ENCODE measurements at regions not wholly inside any gene's neighbourhood (a gene's known extent, or its start where the extent isn't known, plus 50 kb on each side); places are given as distances from the start of the nearest gene placed in this dataset.

DNA sequence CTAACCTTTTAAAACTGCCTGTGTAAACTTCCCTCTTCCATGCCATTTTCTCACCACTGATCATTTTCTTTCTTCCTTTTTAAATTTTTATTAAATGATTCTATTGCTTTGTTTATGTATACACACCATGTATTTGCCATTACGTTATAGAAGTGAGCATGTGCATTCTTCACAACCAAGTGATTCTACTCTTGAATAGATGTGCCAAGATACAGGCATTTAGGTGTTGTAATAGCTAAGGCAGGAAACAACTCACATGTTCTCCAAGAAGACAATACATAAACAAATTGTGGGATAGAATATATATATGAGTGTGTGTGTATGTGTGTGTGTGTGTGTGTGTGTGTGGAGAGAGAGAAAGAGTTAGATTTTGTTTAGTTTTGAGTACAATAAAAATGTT lies 202.6 kb upstream of the SEMA3E start:
- no peak overlapping the region for H3K9ac ChIP-seq
- Mint-ChIP-seq H3K27me3 (ENCODE audit: insufficient read depth, low read depth) (no peaks in the 10 kb centered on the region), H3K9me3 (no peaks in the 10 kb centered on the region), H3K4me3 (no peak overlapping the region), H3K36me3 (no peaks in the 10 kb centered on the region), H3K4me1 (peaks cover 10% of the 10 kb centered on the region), H3K27ac (no peak overlapping the region)
- no peaks in the 10 kb centered on the region for H3K27me3 ChIP-seq
- peaks cover 14% of the 10 kb centered on the region for H3K4me1 ChIP-seq
- H2AFZ ChIP-seq (replicated peaks), result no peak overlapping the region
- no peaks in the 10 kb centered on the region for H4K20me1 ChIP-seq (ENCODE audit: low read depth)
- no peaks in the 10 kb centered on the region for H3K79me2 ChIP-seq (ENCODE audit: low read depth)
- H3K9me3 ChIP-seq (ENCODE audit: low read depth), result no peaks in the 10 kb centered on the region
- H3K4me3 ChIP-seq, result no peak overlapping the region
- no peak overlapping the region for H3K27ac ChIP-seq
- no peaks in the 10 kb centered on the region for H3K36me3 ChIP-seq
- no peak overlapping the region for H3K4me2 ChIP-seq
- DNase-seq (ENCODE audit: low spot score), result no peak
- TF ChIP-seq, protein P1, sequence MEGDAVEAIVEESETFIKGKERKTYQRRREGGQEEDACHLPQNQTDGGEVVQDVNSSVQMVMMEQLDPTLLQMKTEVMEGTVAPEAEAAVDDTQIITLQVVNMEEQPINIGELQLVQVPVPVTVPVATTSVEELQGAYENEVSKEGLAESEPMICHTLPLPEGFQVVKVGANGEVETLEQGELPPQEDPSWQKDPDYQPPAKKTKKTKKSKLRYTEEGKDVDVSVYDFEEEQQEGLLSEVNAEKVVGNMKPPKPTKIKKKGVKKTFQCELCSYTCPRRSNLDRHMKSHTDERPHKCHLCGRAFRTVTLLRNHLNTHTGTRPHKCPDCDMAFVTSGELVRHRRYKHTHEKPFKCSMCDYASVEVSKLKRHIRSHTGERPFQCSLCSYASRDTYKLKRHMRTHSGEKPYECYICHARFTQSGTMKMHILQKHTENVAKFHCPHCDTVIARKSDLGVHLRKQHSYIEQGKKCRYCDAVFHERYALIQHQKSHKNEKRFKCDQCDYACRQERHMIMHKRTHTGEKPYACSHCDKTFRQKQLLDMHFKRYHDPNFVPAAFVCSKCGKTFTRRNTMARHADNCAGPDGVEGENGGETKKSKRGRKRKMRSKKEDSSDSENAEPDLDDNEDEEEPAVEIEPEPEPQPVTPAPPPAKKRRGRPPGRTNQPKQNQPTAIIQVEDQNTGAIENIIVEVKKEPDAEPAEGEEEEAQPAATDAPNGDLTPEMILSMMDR (IDR thresholded peaks at IDR 0.05), result no peak
- TF ChIP-seq EZH2phosphoT487 (IDR thresholded peaks at IDR 0.05) (no peak), EZH2 (IDR thresholded peaks at IDR 0.05) (no peak)
- no peaks in the 10 kb centered on the region for H3F3A ChIP-seq (ENCODE audit: low read depth)

DNA sequence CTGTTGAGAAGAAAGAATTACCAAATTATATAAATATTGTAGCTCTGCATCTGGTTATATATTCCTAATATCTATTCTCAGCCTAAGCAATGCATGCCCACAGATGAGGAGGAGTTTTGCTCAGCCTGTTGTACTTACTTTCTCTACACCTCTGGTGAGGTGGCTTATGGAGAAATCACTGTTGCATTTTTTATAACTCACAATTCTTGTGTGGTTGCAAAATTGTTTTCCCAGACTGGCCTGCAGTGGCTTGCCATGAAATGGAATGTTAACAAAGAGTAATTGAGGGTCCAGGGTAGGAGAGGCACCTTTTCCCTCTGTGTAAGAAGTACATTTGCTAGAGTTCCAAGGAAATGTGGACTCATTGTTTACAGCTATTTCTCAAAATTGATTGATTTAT lies 202.0 kb upstream of the SEMA3E start:
- peaks cover 2% of the 10 kb centered on the region for H3K9me3 Mint-ChIP-seq
- no peak overlapping the region for H3K27ac ChIP-seq
- no peak for DNase-seq (ENCODE audit: low spot score)
- TF ChIP-seq EZH2 (IDR thresholded peaks at IDR 0.05) (no peak), EZH2phosphoT487 (IDR thresholded peaks at IDR 0.05) (no peak)
- TF ChIP-seq, protein P1 (IDR thresholded peaks at IDR 0.05), result no peak
- H3K27ac Mint-ChIP-seq, result no peak overlapping the region
- H3K79me2 ChIP-seq (ENCODE audit: low read depth), result no peaks in the 10 kb centered on the region
- H3K4me2 ChIP-seq, result no peak overlapping the region
- no peak overlapping the region for H3K4me3 Mint-ChIP-seq
- no peak overlapping the region for H3K9ac ChIP-seq
- no peaks in the 10 kb centered on the region for H3F3A ChIP-seq (ENCODE audit: low read depth)
- no peak overlapping the region for H2AFZ ChIP-seq (replicated peaks)
- no peaks in the 10 kb centered on the region for H3K36me3 ChIP-seq
- H4K20me1 ChIP-seq (ENCODE audit: low read depth), result no peaks in the 10 kb centered on the region
- H3K4me1 Mint-ChIP-seq, result peaks cover 10% of the 10 kb centered on the region
- no peaks in the 10 kb centered on the region for H3K27me3 ChIP-seq
- no peaks in the 10 kb centered on the region for H3K36me3 Mint-ChIP-seq
- peaks cover 14% of the 10 kb centered on the region for H3K4me1 ChIP-seq
- H3K27me3 Mint-ChIP-seq (ENCODE audit: insufficient read depth, low read depth), result no peaks in the 10 kb centered on the region
- no peaks in the 10 kb centered on the region for H3K9me3 ChIP-seq (ENCODE audit: low read depth)
- H3K4me3 ChIP-seq, result no peak overlapping the region

DNA sequence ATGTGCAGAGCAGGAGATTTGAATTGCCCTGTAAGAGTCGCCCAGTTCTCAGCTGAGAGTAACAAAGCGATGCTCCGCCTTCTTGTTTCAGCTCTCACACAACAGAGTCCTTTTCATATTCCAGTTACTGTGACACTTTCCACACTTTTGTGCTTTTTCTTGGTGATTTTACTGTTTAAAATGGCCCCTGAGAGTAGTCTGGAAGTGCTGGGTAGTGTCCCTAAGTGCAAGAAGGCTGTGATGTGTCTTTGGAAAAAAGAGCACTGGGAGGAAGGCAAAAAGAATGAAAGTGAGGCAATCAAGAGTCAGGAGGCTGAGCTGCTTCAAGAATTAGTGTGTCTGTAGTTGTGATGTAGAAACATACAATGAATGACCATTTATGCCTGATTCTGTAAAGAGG lies 201.2 kb upstream of the SEMA3E start:
- no peaks in the 10 kb centered on the region for H3K27me3 ChIP-seq
- no peak for DNase-seq (ENCODE audit: low spot score)
- peaks cover 14% of the 10 kb centered on the region for H3K4me1 ChIP-seq
- H3K27me3 Mint-ChIP-seq (ENCODE audit: insufficient read depth, low read depth), result no peaks in the 10 kb centered on the region
- TF ChIP-seq, protein P1 (IDR thresholded peaks at IDR 0.05), result no peak
- TF ChIP-seq EZH2phosphoT487 (IDR thresholded peaks at IDR 0.05), result no peak
- no peak for TF ChIP-seq EZH2 (IDR thresholded peaks at IDR 0.05)
- H3K27ac Mint-ChIP-seq, result peak overlapping the region; percentile 52
- no peaks in the 10 kb centered on the region for H3F3A ChIP-seq (ENCODE audit: low read depth)
- H4K20me1 ChIP-seq (ENCODE audit: low read depth), result no peaks in the 10 kb centered on the region
- H3K4me1 Mint-ChIP-seq, result peaks cover 10% of the 10 kb centered on the region
- H3K27ac ChIP-seq, result peak overlapping the region; percentile 28
- H3K36me3 Mint-ChIP-seq, result no peaks in the 10 kb centered on the region
- H3K9ac ChIP-seq, result no peak overlapping the region
- H3K9me3 ChIP-seq (ENCODE audit: low read depth), result no peaks in the 10 kb centered on the region
- H3K4me2 ChIP-seq, result peak overlapping the region; percentile 23
- peak overlapping the region; percentile 99 for H2AFZ ChIP-seq (replicated peaks)
- no peak overlapping the region for H3K4me3 Mint-ChIP-seq
- H3K9me3 Mint-ChIP-seq, result peaks cover 3% of the 10 kb centered on the region
- no peak overlapping the region for H3K4me3 ChIP-seq
- no peaks in the 10 kb centered on the region for H3K36me3 ChIP-seq
- no peaks in the 10 kb centered on the region for H3K79me2 ChIP-seq (ENCODE audit: low read depth)

Measured in neural progenitor cell (in vitro differentiated cells).